Nephron (organoid): ENCODE measurements at regions not wholly inside any gene's neighbourhood (a gene's known extent, or its start where the extent isn't known, plus 50 kb on each side); places are given as distances from the start of the nearest gene placed in this dataset.

Experiments used
- H3K27ac Mint-ChIP-seq, 3 experiments: 2 replicates each; pipeline ENCODE4 v1.8.0; 2020; ENCODE audit warnings: mixed read lengths in 3 of 3, mild to moderate bottlenecking in 2 of 3, moderate library complexity in 1 of 3
- H3K27me3 Mint-ChIP-seq: 2 replicates; pipeline ENCODE4 v1.8.0; 2021; ENCODE audit warnings: low read depth, mild to moderate bottlenecking, moderate library complexity, mixed read lengths
- H3K36me3 Mint-ChIP-seq: 2 replicates; pipeline ENCODE4 v1.8.0; 2020; ENCODE audit warnings: low read depth, mixed read lengths
- H3K4me1 Mint-ChIP-seq: 2 replicates; pipeline ENCODE4 v1.8.0; 2020; ENCODE audit warnings: mixed read lengths
- H3K4me3 Mint-ChIP-seq, 3 experiments: 2 replicates each; pipeline ENCODE4 v1.8.0; 2020; ENCODE audit warnings: mild to moderate bottlenecking in 3 of 3, mixed read lengths in 3 of 3, moderate library complexity in 2 of 3
- H3K9me3 Mint-ChIP-seq: 2 replicates; pipeline ENCODE4 v1.8.0; 2020; ENCODE audit warnings: mixed read lengths
- CTCF ChIP-seq, 3 experiments: fragments of 200-600 bp; sonication (generic); IDR thresholded peaks; one replicate each; pipeline ENCODE4 v1.5.0; 2021; ENCODE audit warnings: antibody characterized with exemption in 3 of 3; ENCODE audit not compliant: unreplicated experiment in 3 of 3

- TF ChIP-seq CTCF (IDR thresholded peaks at IDR 0.05; ENCODE audit: unreplicated experiment in 3 of 3) = peak; percentile 78 to 82 (median 79)
- no peak overlapping the region for H3K4me3 Mint-ChIP-seq
- no peaks in the 10 kb centered on the region for H3K9me3 Mint-ChIP-seq
- H3K36me3 Mint-ChIP-seq = no peaks in the 10 kb centered on the region
- peaks cover 15% of the 10 kb centered on the region for H3K27me3 Mint-ChIP-seq
- H3K27ac Mint-ChIP-seq = no peak overlapping the region
- no peaks in the 10 kb centered on the region for H3K4me1 Mint-ChIP-seq
These were observed 95.0 kb upstream of the IFNGR1 start for GRCh38 chr6:137313928-137314855.

- H3K27me3 Mint-ChIP-seq = peaks cover 10% of the 10 kb centered on the region
- H3K4me3 Mint-ChIP-seq = no peak overlapping the region
- H3K4me1 Mint-ChIP-seq = no peaks in the 10 kb centered on the region
- H3K27ac Mint-ChIP-seq = no peak overlapping the region
- TF ChIP-seq CTCF (IDR thresholded peaks at IDR 0.05; ENCODE audit: unreplicated experiment in 3 of 3) = no peak
- no peaks in the 10 kb centered on the region for H3K36me3 Mint-ChIP-seq
- H3K9me3 Mint-ChIP-seq = no peaks in the 10 kb centered on the region
These were observed 94.0 kb upstream of the IFNGR1 start for GRCh38 chr6:137313211-137313610.

GRCh38 chr6:137311940-137312339 lies 92.8 kb upstream of the IFNGR1 start:
- H3K27ac Mint-ChIP-seq = no peak overlapping the region

GRCh38 chr6:137309078-137309762 lies 90.0 kb upstream of the IFNGR1 start:
- no peak for TF ChIP-seq CTCF (IDR thresholded peaks at IDR 0.05; ENCODE audit: unreplicated experiment in 3 of 3)
- no peaks in the 10 kb centered on the region for H3K4me1 Mint-ChIP-seq
- no peaks in the 10 kb centered on the region for H3K27me3 Mint-ChIP-seq
- no peak overlapping the region for H3K27ac Mint-ChIP-seq
- H3K4me3 Mint-ChIP-seq = no peak overlapping the region
- H3K36me3 Mint-ChIP-seq = no peaks in the 10 kb centered on the region
- no peaks in the 10 kb centered on the region for H3K9me3 Mint-ChIP-seq

More at GRCh38 chr6:137311940-137312339, 92.8 kb upstream of the IFNGR1 start:
- Mint-ChIP-seq H3K9me3 (no peaks in the 10 kb centered on the region), H3K27me3 (peaks cover 7% of the 10 kb centered on the region), H3K36me3 (no peaks in the 10 kb centered on the region), H3K4me3 (no peak overlapping the region), H3K4me1 (no peaks in the 10 kb centered on the region)
- no peak for TF ChIP-seq CTCF (IDR thresholded peaks at IDR 0.05; ENCODE audit: unreplicated experiment in 3 of 3)

- no peaks in the 10 kb centered on the region for H3K4me1 Mint-ChIP-seq
- H3K27me3 Mint-ChIP-seq = no peaks in the 10 kb centered on the region
- H3K36me3 Mint-ChIP-seq = no peaks in the 10 kb centered on the region
- H3K9me3 Mint-ChIP-seq = no peaks in the 10 kb centered on the region
- H3K4me3 Mint-ChIP-seq = no peak overlapping the region
- H3K27ac Mint-ChIP-seq = no peak overlapping the region
- no peak for TF ChIP-seq CTCF (IDR thresholded peaks at IDR 0.05; ENCODE audit: unreplicated experiment in 3 of 3)
These were observed 88.1 kb upstream of the IFNGR1 start for GRCh38 chr6:137307163-137307854.
